Upper lobe of right lung (tissue), 1 donor: ENCODE measurements at regions not wholly inside any gene's neighbourhood (a gene's known extent, or its start where the extent isn't known, plus 50 kb on each side); places are given as distances from the start of the nearest gene placed in this dataset.

Experiments used
- ATAC-seq: fragments of 200-7000 bp; cut with Tn5 transposase; one replicate; pipeline ENCODE4 v1.9.1; 2020; ENCODE audit warnings: mild to moderate bottlenecking, moderate library complexity
- DNase-seq: peaks from one replicate; pipeline ENCODE4 v3.0.0-alpha.2; 2020
- H3K27ac ChIP-seq: fragments of 200-600 bp; one replicate; pipeline ENCODE4 v1.8.0; 2022
- H3K27me3 ChIP-seq: fragments of 200-600 bp; one replicate; pipeline ENCODE4 v1.8.0; 2022; ENCODE audit warnings: mild to moderate bottlenecking
- H3K36me3 ChIP-seq: fragments of 200-600 bp; one replicate; pipeline ENCODE4 v1.8.0; 2022
- H3K4me1 ChIP-seq: fragments of 200-600 bp; one replicate; pipeline ENCODE4 v1.8.0; 2022
- H3K4me3 ChIP-seq: fragments of 200-600 bp; one replicate; pipeline ENCODE4 v1.8.0; 2022; ENCODE audit warnings: mild to moderate bottlenecking
- H3K9me3 ChIP-seq: fragments of 200-600 bp; one replicate; pipeline ENCODE4 v1.8.0; 2022
- intact Hi-C: fragments of 100-400 bp; cut with DNase I; formaldehyde crosslinking; loops from one replicate; pipeline ENCODE4 v1.11.0; 2022
- TF ChIP-seq, protein P1 (sequence below): fragments of 200-600 bp; IDR thresholded peaks from one replicate; pipeline ENCODE4 v1.8.0; 2022; ENCODE audit warnings: antibody characterized with exemption
- donor health status: DM: no; HTN: yes; CAD: no; lungs with severe emphysema.

DNA sequence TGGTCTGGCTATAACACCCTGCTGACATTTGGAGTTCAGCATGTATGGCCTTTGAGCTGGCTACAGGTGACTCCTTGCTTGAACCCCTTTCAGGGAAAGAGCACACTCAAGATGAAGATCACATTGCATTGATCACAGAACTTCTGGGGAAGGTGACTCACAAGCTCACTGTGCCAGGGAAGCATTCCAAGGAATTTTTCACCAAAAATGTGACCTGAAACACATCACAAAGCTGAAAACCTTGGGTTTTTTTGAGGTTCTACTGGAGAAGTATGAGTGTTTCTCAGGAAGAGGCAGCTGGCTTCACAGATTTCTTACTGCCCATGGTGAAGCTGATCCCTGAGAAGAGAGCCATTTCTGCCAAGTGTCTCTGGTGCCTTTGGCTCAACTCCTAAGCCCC, 879.0 kb downstream of the CBLN2 start:
- Histone ChIP-seq H3K27me3 (no peaks in the 10 kb centered on the region), H3K27ac (no peak overlapping the region), H3K9me3 (no peaks in the 10 kb centered on the region), H3K4me1 (no peaks in the 10 kb centered on the region), H3K36me3 (no peaks in the 10 kb centered on the region), H3K4me3 (no peak overlapping the region)
- DNase-seq (no peak), ATAC-seq (no peak)
- TF ChIP-seq, protein P1, sequence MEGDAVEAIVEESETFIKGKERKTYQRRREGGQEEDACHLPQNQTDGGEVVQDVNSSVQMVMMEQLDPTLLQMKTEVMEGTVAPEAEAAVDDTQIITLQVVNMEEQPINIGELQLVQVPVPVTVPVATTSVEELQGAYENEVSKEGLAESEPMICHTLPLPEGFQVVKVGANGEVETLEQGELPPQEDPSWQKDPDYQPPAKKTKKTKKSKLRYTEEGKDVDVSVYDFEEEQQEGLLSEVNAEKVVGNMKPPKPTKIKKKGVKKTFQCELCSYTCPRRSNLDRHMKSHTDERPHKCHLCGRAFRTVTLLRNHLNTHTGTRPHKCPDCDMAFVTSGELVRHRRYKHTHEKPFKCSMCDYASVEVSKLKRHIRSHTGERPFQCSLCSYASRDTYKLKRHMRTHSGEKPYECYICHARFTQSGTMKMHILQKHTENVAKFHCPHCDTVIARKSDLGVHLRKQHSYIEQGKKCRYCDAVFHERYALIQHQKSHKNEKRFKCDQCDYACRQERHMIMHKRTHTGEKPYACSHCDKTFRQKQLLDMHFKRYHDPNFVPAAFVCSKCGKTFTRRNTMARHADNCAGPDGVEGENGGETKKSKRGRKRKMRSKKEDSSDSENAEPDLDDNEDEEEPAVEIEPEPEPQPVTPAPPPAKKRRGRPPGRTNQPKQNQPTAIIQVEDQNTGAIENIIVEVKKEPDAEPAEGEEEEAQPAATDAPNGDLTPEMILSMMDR, result no peak
- intact Hi-C loops, result no loop called here

DNA sequence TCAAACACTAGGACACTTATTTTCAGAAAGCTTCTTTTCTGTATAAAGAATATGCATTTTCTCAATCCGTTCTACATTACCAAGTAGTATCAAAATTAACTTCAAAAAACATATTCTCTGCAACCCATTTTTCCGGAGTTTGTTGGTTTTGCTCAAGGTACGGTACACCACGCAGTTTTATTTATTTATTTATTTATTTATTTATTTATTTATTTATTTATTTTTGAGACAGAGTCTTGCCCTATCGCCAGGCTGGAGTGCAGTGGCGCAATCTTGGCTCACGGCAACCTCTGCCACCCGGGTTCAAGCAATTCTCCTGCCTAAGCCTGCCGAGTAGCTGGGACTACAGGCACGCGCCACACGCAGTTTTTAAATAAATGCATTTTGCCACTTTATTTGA, 900.3 kb downstream of the CBLN2 start:
- intact Hi-C loops, result no loop called here
- Histone ChIP-seq H3K27me3 (no peaks in the 10 kb centered on the region), H3K4me1 (no peaks in the 10 kb centered on the region), H3K36me3 (no peaks in the 10 kb centered on the region), H3K4me3 (no peak overlapping the region), H3K27ac (no peak overlapping the region), H3K9me3 (no peaks in the 10 kb centered on the region)
- ATAC-seq (no peak), DNase-seq (no peak)
- TF ChIP-seq, protein P1, result no peak

DNA sequence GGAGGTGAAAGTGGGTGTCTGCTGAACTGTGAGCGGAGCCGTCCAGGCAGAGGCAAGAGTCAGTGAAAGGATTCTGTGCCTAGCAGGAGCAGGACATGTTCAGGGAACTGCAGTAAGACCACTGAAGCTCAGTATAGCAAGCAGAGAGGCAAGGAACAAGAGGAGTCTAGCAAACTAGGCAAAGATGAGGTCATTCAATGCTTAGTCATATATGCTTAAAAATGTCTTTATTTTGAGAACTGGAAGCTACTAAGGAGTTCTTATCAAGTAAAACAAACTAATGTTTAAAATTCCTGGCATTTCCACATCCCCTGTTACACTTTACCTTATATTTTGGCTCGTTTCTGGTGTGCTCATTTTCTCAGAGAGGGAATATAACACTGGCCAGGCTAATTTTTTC, 913.4 kb downstream of the CBLN2 start:
- Histone ChIP-seq H3K4me3 (no peak overlapping the region), H3K4me1 (no peaks in the 10 kb centered on the region), H3K27ac (no peak overlapping the region), H3K36me3 (no peaks in the 10 kb centered on the region), H3K9me3 (no peaks in the 10 kb centered on the region), H3K27me3 (no peaks in the 10 kb centered on the region)
- ATAC-seq, result no peak
- intact Hi-C loops, result no loop called here
- DNase-seq, result no peak
- TF ChIP-seq, protein P1, result no peak

DNA sequence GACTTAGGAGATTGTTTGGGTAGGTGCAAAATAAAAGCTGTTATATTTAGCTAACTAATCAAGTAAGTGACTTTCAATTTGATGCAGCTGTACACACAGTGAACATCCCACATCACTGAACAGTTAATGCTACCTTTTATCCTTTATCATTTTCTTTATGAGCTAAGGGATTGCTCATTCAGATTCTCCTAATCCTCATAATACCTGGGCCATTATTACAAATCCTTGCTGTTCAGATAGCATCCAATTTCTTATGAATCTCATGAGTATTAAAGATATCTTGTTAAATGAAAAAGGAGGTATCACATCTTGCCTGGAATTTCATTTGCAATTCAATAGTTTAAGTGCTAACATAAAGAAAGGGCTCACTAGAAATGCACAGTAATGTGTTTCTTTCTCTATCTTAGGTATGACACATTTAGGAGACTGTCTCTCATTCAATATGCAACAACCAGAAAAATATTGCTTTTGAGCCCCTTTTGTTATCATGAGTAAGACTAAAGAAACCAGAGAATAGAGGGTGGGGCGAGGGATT, 918.5 kb downstream of the CBLN2 start:
- DNase-seq, result no peak
- Histone ChIP-seq H3K4me3 (no peak overlapping the region), H3K36me3 (no peaks in the 10 kb centered on the region), H3K27ac (no peak overlapping the region), H3K27me3 (no peaks in the 10 kb centered on the region), H3K4me1 (no peaks in the 10 kb centered on the region), H3K9me3 (no peaks in the 10 kb centered on the region)
- TF ChIP-seq, protein P1, result no peak
- intact Hi-C loops, result no loop called here
- ATAC-seq, result no peak

DNA sequence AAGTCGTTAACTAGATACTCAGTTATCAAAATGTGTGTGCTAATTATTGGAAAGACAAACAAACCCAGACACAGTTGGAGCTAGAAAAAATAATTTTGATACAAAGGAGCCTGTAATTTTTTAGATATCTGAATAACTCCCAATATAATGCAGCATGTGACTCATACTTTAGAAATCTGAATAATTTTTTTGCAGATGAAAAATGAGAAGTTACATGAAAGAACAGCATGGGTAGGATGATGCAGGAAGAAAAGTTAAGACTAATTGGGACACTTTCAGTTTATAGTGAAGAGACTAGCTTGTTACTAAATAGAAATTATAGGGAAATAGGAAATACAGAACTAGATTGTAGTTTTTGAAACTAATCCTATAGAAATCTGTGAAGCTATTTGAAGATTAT, 945.8 kb downstream of the CBLN2 start:
- Histone ChIP-seq H3K4me3 (no peak overlapping the region), H3K27ac (no peak overlapping the region), H3K9me3 (no peaks in the 10 kb centered on the region), H3K27me3 (no peaks in the 10 kb centered on the region), H3K36me3 (no peaks in the 10 kb centered on the region), H3K4me1 (no peaks in the 10 kb centered on the region)
- intact Hi-C loops, result no loop called here
- TF ChIP-seq, protein P1, result no peak
- DNase-seq (no peak), ATAC-seq (no peak)

DNA sequence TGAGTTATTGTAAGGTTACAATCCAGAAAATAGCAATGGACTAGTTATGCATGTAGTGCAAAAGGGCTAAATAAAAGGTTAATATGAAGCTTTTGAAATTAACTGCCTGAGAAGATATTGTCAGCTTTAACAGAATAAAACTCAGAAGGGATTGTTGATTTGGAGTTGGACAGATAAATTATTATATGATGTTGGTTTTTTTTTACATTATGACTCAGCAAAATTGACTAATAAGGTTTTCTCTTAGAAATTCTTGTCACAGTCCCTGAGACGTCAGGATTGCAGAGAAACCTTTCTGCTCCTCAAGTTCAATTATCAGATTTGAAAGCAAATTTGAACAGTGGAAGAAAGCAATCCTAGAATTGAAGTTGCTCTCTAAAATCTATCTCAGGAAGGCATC, 946.9 kb downstream of the CBLN2 start:
- no peaks in the 10 kb centered on the region for H3K27me3 ChIP-seq
- no peak overlapping the region for H3K4me3 ChIP-seq
- H3K36me3 ChIP-seq, result no peaks in the 10 kb centered on the region
- no peaks in the 10 kb centered on the region for H3K4me1 ChIP-seq
- intact Hi-C loops, result no loop called here
- no peak overlapping the region for H3K27ac ChIP-seq
- H3K9me3 ChIP-seq, result no peaks in the 10 kb centered on the region
- ATAC-seq, result no peak
- no peak for DNase-seq
- TF ChIP-seq, protein P1, result no peak
